ENCODE measurements at regions not wholly inside any gene's neighbourhood (a gene's known extent, or its start where the extent isn't known, plus 50 kb on each side); places are given as distances from the start of the nearest gene placed in this dataset.

GRCh38 chr4:60945641-60946040, 254.5 kb upstream of the ADGRL3 start:
- Histone ChIP-seq H4K20me1 (ENCODE audit: insufficient read depth) (no peaks in the 10 kb centered on the region), H3K36me3 (ENCODE audit: low read depth) (no peaks in the 10 kb centered on the region), H3K9ac (no peak overlapping the region), H3K9me3 (ENCODE audit: low read depth) (no peaks in the 10 kb centered on the region), H3K9me2 (ENCODE audit: insufficient read depth) (no peaks in the 10 kb centered on the region), H3K4me3 (no peak overlapping the region), H3K27ac (no peak overlapping the region), H3K79me2 (ENCODE audit: insufficient read depth) (no peaks in the 10 kb centered on the region), H2AFZ (no peak overlapping the region), H3K4me2 (ENCODE audit: unreplicated experiment) (no peak overlapping the region), H3F3A (ENCODE audit: insufficient read depth) (no peaks in the 10 kb centered on the region), H3K27me3 (replicated peaks; ENCODE audit: insufficient read depth) (no peaks in the 10 kb centered on the region), H3K4me1 (ENCODE audit: insufficient read depth) (no peaks in the 10 kb centered on the region)
- no peak for TF ChIP-seq EZH2 (IDR thresholded peaks at IDR 0.05; ENCODE audit: insufficient read depth, poor library complexity, severe bottlenecking)
- TF ChIP-seq EZH2phosphoT487 (IDR thresholded peaks at IDR 0.05; ENCODE audit: insufficient read depth, low read depth) = no peak
- DNase-seq = no peak
- in situ Hi-C loops (cut with MboI) = no loop called here
- WGBS, 2 experiments (ENCODE audit: low coverage in 1 of 2, low lambda C conversion rate in 2 of 2, missing lambda C conversion rate in 2 of 2) = 21 to 32% methylated on average over 4 of the region's 4 CpGs

GRCh38 chr4:60948008-60948407, 252.1 kb upstream of the ADGRL3 start:
- no peak for DNase-seq
- in situ Hi-C loops (cut with MboI) = no loop called here

GRCh38 chr4:60952921-60953320, 247.2 kb upstream of the ADGRL3 start:
- H3K4me3 ChIP-seq = no peak overlapping the region
- no peak overlapping the region for H3K27ac ChIP-seq
- H3F3A ChIP-seq (ENCODE audit: insufficient read depth) = no peaks in the 10 kb centered on the region
- H2AFZ ChIP-seq = no peak overlapping the region
- H3K9me3 ChIP-seq (ENCODE audit: low read depth) = no peaks in the 10 kb centered on the region
- no peaks in the 10 kb centered on the region for H4K20me1 ChIP-seq (ENCODE audit: insufficient read depth)
- 6 to 23% methylated on average over 2 of the region's 2 CpGs for WGBS, 2 experiments (ENCODE audit: low coverage in 1 of 2, low lambda C conversion rate in 2 of 2, missing lambda C conversion rate in 2 of 2)
- no peak overlapping the region for H3K4me2 ChIP-seq (ENCODE audit: unreplicated experiment)
- DNase-seq = no peak
- no peaks in the 10 kb centered on the region for H3K9me2 ChIP-seq (ENCODE audit: insufficient read depth)
- H3K79me2 ChIP-seq (ENCODE audit: insufficient read depth) = no peaks in the 10 kb centered on the region
- H3K27me3 ChIP-seq (replicated peaks; ENCODE audit: insufficient read depth) = no peaks in the 10 kb centered on the region
- no peak for TF ChIP-seq EZH2phosphoT487 (IDR thresholded peaks at IDR 0.05; ENCODE audit: insufficient read depth, low read depth)
- no peak for TF ChIP-seq EZH2 (IDR thresholded peaks at IDR 0.05; ENCODE audit: insufficient read depth, poor library complexity, severe bottlenecking)
- H3K36me3 ChIP-seq (ENCODE audit: low read depth) = no peaks in the 10 kb centered on the region
- in situ Hi-C loops (cut with MboI) = no loop called here
- no peak overlapping the region for H3K9ac ChIP-seq
- H3K4me1 ChIP-seq (ENCODE audit: insufficient read depth) = no peaks in the 10 kb centered on the region

More at GRCh38 chr4:60948008-60948407, 252.1 kb upstream of the ADGRL3 start:
- Histone ChIP-seq H3K4me2 (ENCODE audit: unreplicated experiment) (no peak overlapping the region), H3K79me2 (ENCODE audit: insufficient read depth) (no peaks in the 10 kb centered on the region), H4K20me1 (ENCODE audit: insufficient read depth) (no peaks in the 10 kb centered on the region), H3K4me3 (no peak overlapping the region), H3K27me3 (replicated peaks; ENCODE audit: insufficient read depth) (no peaks in the 10 kb centered on the region), H3K36me3 (ENCODE audit: low read depth) (no peaks in the 10 kb centered on the region), H2AFZ (no peak overlapping the region), H3K27ac (no peak overlapping the region), H3F3A (ENCODE audit: insufficient read depth) (no peaks in the 10 kb centered on the region), H3K9me2 (ENCODE audit: insufficient read depth) (no peaks in the 10 kb centered on the region), H3K9ac (no peak overlapping the region), H3K9me3 (ENCODE audit: low read depth) (no peaks in the 10 kb centered on the region), H3K4me1 (ENCODE audit: insufficient read depth) (no peaks in the 10 kb centered on the region)
- TF ChIP-seq EZH2phosphoT487 (IDR thresholded peaks at IDR 0.05; ENCODE audit: insufficient read depth, low read depth) = no peak
- TF ChIP-seq EZH2 (IDR thresholded peaks at IDR 0.05; ENCODE audit: insufficient read depth, poor library complexity, severe bottlenecking) = no peak
- 8 to 14% methylated on average over 1 of the region's 1 CpG for WGBS, 2 experiments (ENCODE audit: low coverage in 1 of 2, low lambda C conversion rate in 2 of 2, missing lambda C conversion rate in 2 of 2)

- in situ Hi-C loops (cut with MboI) = no loop called here
- no peak for DNase-seq
- no peaks in the 10 kb centered on the region for H3K27me3 ChIP-seq (replicated peaks; ENCODE audit: insufficient read depth)
- no peaks in the 10 kb centered on the region for H4K20me1 ChIP-seq (ENCODE audit: insufficient read depth)
- H3K79me2 ChIP-seq (ENCODE audit: insufficient read depth) = no peaks in the 10 kb centered on the region
- no peak overlapping the region for H3K9ac ChIP-seq
- 22 to 31% methylated on average over 4 of the region's 4 CpGs for WGBS, 2 experiments (ENCODE audit: low coverage in 1 of 2, low lambda C conversion rate in 2 of 2, missing lambda C conversion rate in 2 of 2)
- no peaks in the 10 kb centered on the region for H3K36me3 ChIP-seq (ENCODE audit: low read depth)
- H3K27ac ChIP-seq = no peak overlapping the region
- TF ChIP-seq EZH2phosphoT487 (IDR thresholded peaks at IDR 0.05; ENCODE audit: insufficient read depth, low read depth) = no peak
- no peak for TF ChIP-seq EZH2 (IDR thresholded peaks at IDR 0.05; ENCODE audit: insufficient read depth, poor library complexity, severe bottlenecking)
- no peak overlapping the region for H2AFZ ChIP-seq
- H3F3A ChIP-seq (ENCODE audit: insufficient read depth) = no peaks in the 10 kb centered on the region
- H3K4me1 ChIP-seq (ENCODE audit: insufficient read depth) = no peaks in the 10 kb centered on the region
- no peaks in the 10 kb centered on the region for H3K9me2 ChIP-seq (ENCODE audit: insufficient read depth)
- no peak overlapping the region for H3K4me3 ChIP-seq
- H3K9me3 ChIP-seq (ENCODE audit: low read depth) = no peaks in the 10 kb centered on the region
- H3K4me2 ChIP-seq (ENCODE audit: unreplicated experiment) = no peak overlapping the region
Measured at GRCh38 chr4:60953826-60954225, 246.3 kb upstream of the ADGRL3 start.

- no peaks in the 10 kb centered on the region for H3K79me2 ChIP-seq (ENCODE audit: insufficient read depth)
- H4K20me1 ChIP-seq (ENCODE audit: insufficient read depth) = no peaks in the 10 kb centered on the region
- no peak overlapping the region for H3K4me2 ChIP-seq (ENCODE audit: unreplicated experiment)
- H3K4me3 ChIP-seq = no peak overlapping the region
- H2AFZ ChIP-seq = no peak overlapping the region
- H3F3A ChIP-seq (ENCODE audit: insufficient read depth) = no peaks in the 10 kb centered on the region
- in situ Hi-C loops (cut with MboI) = no loop called here
- no peaks in the 10 kb centered on the region for H3K27me3 ChIP-seq (replicated peaks; ENCODE audit: insufficient read depth)
- no peak overlapping the region for H3K9ac ChIP-seq
- H3K9me2 ChIP-seq (ENCODE audit: insufficient read depth) = 0 out of 2 replicates have a peak, but pooled peaks cover 3% of the 10 kb centered on the region
- WGBS, 2 experiments (ENCODE audit: low coverage in 1 of 2, low lambda C conversion rate in 2 of 2, missing lambda C conversion rate in 2 of 2) = 42 to 46% methylated on average over 5 of the region's 5 CpGs
- no peaks in the 10 kb centered on the region for H3K9me3 ChIP-seq (ENCODE audit: low read depth)
- H3K4me1 ChIP-seq (ENCODE audit: insufficient read depth) = no peaks in the 10 kb centered on the region
- no peak for DNase-seq
- no peaks in the 10 kb centered on the region for H3K36me3 ChIP-seq (ENCODE audit: low read depth)
- no peak overlapping the region for H3K27ac ChIP-seq
- no peak for TF ChIP-seq EZH2phosphoT487 (IDR thresholded peaks at IDR 0.05; ENCODE audit: insufficient read depth, low read depth)
- TF ChIP-seq EZH2 (IDR thresholded peaks at IDR 0.05; ENCODE audit: insufficient read depth, poor library complexity, severe bottlenecking) = no peak
Measured at GRCh38 chr4:60962286-60962685, 237.8 kb upstream of the ADGRL3 start.

Data from GM23248 (cell line).